Body of pancreas (tissue), 4 donors: ENCODE measurements at regions not wholly inside any gene's neighbourhood (a gene's known extent, or its start where the extent isn't known, plus 50 kb on each side); places are given as distances from the start of the nearest gene placed in this dataset.

Experiments used
- POLR2A ChIP-seq, 3 donors: fragments of 450-650 bp; IDR thresholded peaks; one replicate each; pipeline ENCODE4 v1.6.1; 2016; ENCODE audit warnings: antibody characterized with exemption in 3 of 3, mild to moderate bottlenecking in 2 of 3
- TF ChIP-seq, protein P1 (sequence below), 7 experiments: fragments of 450-650 bp in 4 of 7; fragments of 200-600 bp in 3 of 7; sonication (generic) in 3 of 7; IDR thresholded peaks; one replicate each; pipeline ENCODE4 v1.5.1; 2016 to 2019; ENCODE audit warnings: antibody characterized with exemption in 7 of 7

DNA sequence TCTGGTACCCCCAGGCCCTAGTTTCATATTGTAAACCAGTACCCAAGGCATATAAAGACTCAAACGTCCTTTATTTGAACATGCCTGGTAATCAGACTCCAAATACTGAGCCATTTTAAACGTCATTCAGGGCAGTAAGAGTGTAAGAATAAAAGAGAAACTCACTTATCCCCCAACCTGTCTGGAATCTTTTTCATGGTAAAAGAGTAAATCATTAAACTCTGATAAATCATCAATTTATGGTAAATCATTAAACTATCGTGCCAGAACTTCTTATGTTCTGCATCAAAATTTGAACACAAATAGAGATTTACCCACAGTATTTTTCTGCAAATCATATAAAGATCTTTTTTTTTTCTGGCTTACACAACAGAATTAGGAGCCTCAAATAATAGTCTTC, 734.3 kb upstream of the POT1 start:
- TF ChIP-seq, protein P1, sequence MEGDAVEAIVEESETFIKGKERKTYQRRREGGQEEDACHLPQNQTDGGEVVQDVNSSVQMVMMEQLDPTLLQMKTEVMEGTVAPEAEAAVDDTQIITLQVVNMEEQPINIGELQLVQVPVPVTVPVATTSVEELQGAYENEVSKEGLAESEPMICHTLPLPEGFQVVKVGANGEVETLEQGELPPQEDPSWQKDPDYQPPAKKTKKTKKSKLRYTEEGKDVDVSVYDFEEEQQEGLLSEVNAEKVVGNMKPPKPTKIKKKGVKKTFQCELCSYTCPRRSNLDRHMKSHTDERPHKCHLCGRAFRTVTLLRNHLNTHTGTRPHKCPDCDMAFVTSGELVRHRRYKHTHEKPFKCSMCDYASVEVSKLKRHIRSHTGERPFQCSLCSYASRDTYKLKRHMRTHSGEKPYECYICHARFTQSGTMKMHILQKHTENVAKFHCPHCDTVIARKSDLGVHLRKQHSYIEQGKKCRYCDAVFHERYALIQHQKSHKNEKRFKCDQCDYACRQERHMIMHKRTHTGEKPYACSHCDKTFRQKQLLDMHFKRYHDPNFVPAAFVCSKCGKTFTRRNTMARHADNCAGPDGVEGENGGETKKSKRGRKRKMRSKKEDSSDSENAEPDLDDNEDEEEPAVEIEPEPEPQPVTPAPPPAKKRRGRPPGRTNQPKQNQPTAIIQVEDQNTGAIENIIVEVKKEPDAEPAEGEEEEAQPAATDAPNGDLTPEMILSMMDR (IDR thresholded peaks at IDR 0.05), result no peak
- TF ChIP-seq POLR2A (IDR thresholded peaks at IDR 0.05), result no peak
